ENCODE measurements at regions not wholly inside any gene's neighbourhood (a gene's known extent, or its start where the extent isn't known, plus 50 kb on each side); places are given as distances from the start of the nearest gene placed in this dataset.
"Not testable (repeated sequence)": the region's sequence is repeated elsewhere in the genome, so short reads cannot be mapped to it uniquely, and the experiment has no call there.

DNA sequence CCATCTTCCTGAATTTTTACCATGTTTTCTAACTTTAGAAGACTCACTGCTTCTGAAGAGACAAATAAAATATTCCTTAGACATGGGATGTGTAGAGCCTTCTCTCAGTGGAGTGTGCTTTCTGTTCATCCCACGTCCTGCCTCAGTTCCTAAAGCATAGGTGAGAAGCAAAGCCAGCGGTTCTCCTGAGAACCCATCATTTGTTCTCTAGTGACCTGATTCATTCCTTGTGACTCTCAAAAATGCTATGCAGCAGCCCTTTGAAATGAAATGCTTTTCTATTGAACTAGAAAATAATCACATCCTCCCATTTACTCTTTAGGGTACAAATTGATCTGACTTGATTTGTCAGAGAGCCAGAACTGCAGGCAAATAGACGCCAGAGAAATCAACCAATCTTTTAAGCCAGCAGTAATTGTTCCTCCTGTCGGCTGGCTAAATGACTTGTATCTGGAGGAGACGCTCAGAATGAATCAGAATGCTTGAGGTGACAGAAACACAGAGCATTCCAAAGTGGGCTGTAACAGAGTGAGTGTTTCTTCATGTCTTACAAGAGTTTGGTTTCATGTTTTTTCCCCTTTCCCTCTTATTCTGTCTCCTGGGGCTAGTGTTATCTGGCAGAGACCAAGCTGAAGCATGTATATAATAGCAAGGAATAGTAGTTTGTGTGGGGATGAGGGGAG is 81.3 kb upstream of the TMEM178A start:
- Histone ChIP-seq H3K9me3 (replicated peaks) (peaks cover 28% of the 10 kb centered on the region), H3K4me1 (peaks cover 8% of the 10 kb centered on the region), H3K27me3 (ENCODE audit: low read depth) (no peaks in the 10 kb centered on the region), H3K27ac (replicated peaks) (no peak overlapping the region), H3K4me3 (no peak overlapping the region), H3K36me3 (no peaks in the 10 kb centered on the region)
- TF ChIP-seq, protein P1, sequence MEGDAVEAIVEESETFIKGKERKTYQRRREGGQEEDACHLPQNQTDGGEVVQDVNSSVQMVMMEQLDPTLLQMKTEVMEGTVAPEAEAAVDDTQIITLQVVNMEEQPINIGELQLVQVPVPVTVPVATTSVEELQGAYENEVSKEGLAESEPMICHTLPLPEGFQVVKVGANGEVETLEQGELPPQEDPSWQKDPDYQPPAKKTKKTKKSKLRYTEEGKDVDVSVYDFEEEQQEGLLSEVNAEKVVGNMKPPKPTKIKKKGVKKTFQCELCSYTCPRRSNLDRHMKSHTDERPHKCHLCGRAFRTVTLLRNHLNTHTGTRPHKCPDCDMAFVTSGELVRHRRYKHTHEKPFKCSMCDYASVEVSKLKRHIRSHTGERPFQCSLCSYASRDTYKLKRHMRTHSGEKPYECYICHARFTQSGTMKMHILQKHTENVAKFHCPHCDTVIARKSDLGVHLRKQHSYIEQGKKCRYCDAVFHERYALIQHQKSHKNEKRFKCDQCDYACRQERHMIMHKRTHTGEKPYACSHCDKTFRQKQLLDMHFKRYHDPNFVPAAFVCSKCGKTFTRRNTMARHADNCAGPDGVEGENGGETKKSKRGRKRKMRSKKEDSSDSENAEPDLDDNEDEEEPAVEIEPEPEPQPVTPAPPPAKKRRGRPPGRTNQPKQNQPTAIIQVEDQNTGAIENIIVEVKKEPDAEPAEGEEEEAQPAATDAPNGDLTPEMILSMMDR (IDR thresholded peaks at IDR 0.05; ENCODE audit: borderline replicate concordance), result no peak
- DNase-seq, result no peak
- intact Hi-C loops (cut with micrococcal nuclease), result no loop called here

DNA sequence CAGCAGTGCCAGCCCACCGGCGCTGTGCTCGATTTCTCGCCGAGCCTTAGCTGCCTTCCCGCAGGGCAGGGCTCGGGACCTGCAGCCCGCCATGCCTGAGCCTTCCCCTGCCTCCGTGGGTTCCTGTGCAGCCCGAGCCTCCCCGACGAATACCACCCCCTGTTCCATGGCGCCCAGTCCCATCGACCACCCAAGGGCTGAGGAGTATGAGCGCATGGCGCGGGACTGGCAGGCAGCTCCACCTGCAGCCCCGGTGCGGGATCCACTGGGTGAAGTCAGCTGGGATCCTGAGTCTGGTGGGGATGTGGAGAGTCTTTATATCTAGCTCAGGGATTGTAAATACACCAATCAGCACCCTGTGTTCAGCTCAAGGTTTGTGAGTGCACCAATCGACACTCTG is 80.2 kb upstream of the TMEM178A start:
- H3K9me3 ChIP-seq (replicated peaks), result peaks cover 22% of the 10 kb centered on the region
- H3K27ac ChIP-seq (replicated peaks); H3K36me3 ChIP-seq; DNase-seq; H3K27me3 ChIP-seq (ENCODE audit: low read depth); H3K4me1 ChIP-seq; intact Hi-C loops (cut with micrococcal nuclease); H3K4me3 ChIP-seq: not testable (repeated sequence)

DNA sequence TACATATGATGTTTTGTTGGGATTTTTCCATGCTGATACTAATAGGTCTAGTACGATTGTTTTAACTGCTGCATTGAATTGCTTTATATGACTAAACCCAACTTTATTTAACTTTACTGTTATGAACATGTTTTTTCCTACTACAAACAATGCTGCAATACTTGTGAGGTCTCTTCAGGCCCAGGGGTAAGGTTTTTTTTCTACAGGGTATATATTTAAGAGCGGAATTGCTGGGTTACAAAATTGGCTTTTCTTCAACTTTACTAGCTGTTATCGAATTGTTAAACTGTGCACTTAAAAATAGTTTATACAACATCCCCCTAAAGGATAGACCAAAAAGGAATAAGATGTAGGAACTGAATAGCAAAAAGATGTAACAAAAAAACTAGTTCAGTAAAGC is 78.5 kb upstream of the TMEM178A start:
- Histone ChIP-seq H3K9me3 (replicated peaks) (peaks cover 15% of the 10 kb centered on the region), H3K27ac (replicated peaks) (no peak overlapping the region), H3K4me3 (no peak overlapping the region), H3K4me1 (peaks cover 8% of the 10 kb centered on the region), H3K36me3 (no peaks in the 10 kb centered on the region), H3K27me3 (ENCODE audit: low read depth) (no peaks in the 10 kb centered on the region)
- DNase-seq, result no peak
- intact Hi-C loops (cut with micrococcal nuclease), result no loop called here
- TF ChIP-seq, protein P1 (IDR thresholded peaks at IDR 0.05; ENCODE audit: borderline replicate concordance), result no peak

DNA sequence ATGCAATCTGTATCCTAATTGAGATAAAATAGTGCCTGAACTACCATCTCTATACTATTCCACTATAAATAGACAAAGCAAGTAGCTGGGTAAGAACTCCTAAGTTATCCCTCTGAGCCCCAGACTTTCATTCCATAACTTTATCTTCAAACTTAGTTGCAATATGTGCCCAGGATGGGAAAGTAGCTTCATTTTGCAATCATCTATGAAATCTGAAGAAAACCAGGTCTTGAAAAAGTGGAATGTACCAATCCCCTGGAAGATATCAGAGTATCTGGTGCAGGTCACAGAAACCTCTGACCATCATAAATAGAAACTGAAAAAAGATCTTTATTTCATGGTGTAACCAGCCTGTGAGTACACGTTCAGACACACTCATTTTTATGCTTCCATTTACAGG is 78.1 kb upstream of the TMEM178A start:
- H3K4me3 ChIP-seq, result no peak overlapping the region
- no peaks in the 10 kb centered on the region for H3K27me3 ChIP-seq (ENCODE audit: low read depth)
- H3K4me1 ChIP-seq, result peaks cover 8% of the 10 kb centered on the region
- H3K36me3 ChIP-seq, result no peaks in the 10 kb centered on the region
- H3K9me3 ChIP-seq (replicated peaks), result peaks cover 15% of the 10 kb centered on the region
- H3K27ac ChIP-seq (replicated peaks), result no peak overlapping the region
- TF ChIP-seq, protein P1 (IDR thresholded peaks at IDR 0.05; ENCODE audit: borderline replicate concordance), result no peak
- intact Hi-C loops (cut with micrococcal nuclease), result no loop called here
- DNase-seq, result no peak

DNA sequence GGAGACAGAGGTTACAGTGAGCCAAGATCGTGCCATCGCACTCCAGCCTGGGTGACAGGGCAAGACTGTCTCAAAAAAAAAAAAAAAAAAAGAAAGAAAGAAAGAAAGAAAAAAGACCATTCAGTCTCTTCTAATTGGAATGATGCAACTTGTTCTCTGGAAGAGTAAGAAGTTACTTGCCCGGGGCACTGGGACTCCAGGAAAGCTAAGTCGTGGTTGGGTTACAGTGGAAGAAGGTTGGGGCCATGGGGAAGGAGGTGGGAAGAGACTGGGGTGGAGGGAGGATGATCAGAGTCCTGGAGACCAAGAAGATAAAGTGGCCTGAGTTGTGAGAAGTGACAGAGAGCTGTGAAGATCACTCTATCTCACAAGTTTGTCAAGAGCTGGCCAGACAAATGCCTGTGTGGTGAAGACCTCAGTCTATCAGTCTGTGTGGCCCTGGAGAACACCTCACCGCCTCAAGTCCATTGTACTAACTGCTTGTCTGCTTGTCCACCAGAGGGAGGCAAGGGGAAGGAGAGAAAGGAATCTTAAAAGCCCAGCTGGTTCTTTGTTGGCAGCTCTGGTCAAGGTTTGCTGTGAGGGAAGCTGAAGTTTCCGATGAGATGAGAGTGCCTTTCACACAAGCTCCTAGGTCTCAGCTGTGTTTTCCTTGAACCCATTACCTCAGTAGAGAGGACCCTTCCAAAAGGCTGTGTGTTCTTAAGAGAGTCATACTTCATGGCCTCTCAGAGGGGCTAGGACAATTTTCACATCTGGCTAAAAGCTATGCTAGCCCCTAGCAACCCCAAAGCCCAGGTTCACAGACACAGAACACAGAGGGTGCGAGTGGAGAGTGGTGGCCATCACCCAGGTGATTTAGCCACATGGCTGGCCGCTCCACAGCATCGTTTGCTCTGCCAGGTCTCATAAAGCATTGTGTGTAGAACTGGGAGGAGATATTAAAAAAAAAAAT is 72.0 kb upstream of the TMEM178A start:
- Histone ChIP-seq H3K36me3 (no peaks in the 10 kb centered on the region), H3K4me3 (no peak overlapping the region), H3K9me3 (replicated peaks) (no peaks in the 10 kb centered on the region), H3K27me3 (ENCODE audit: low read depth) (no peaks in the 10 kb centered on the region), H3K4me1 (peaks cover 12% of the 10 kb centered on the region), H3K27ac (replicated peaks) (no peak overlapping the region)
- intact Hi-C loops (cut with micrococcal nuclease), result loop anchor here (5.0 kb wide), 1 partner anchor 104 kb away; no protein-coding TSS in a partner anchor
- no peak for DNase-seq
- TF ChIP-seq, protein P1 (IDR thresholded peaks at IDR 0.05; ENCODE audit: borderline replicate concordance), result peak; percentile 77

DNA sequence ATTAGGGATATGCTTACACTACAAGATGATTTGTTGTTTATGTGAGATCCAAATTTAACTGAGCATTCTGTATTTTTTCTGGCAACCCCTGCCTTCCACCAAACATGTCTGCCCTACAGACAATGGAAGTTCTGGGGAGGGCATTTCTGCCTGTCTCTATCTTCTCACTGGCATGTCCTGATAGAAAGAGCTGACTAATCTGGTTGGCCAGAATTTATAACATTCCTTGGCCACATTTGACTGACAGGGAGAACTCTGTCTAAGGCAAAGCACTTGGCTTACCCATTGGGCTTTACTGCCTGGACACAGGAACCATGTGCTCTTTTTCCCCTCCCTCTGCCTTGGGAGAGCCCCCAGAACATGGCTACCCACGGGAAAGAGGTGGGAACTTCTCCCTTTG is 70.6 kb upstream of the TMEM178A start:
- TF ChIP-seq, protein P1 (IDR thresholded peaks at IDR 0.05; ENCODE audit: borderline replicate concordance), result no peak
- no peaks in the 10 kb centered on the region for H3K27me3 ChIP-seq (ENCODE audit: low read depth)
- H3K36me3 ChIP-seq, result no peaks in the 10 kb centered on the region
- no peaks in the 10 kb centered on the region for H3K9me3 ChIP-seq (replicated peaks)
- DNase-seq, result no peak
- intact Hi-C loops (cut with micrococcal nuclease), result no loop called here
- no peak overlapping the region for H3K4me3 ChIP-seq
- H3K27ac ChIP-seq (replicated peaks), result no peak overlapping the region
- H3K4me1 ChIP-seq, result peaks cover 16% of the 10 kb centered on the region
